HEK293T (cell line): ENCODE measurements at regions not wholly inside any gene's neighbourhood (a gene's known extent, or its start where the extent isn't known, plus 50 kb on each side); places are given as distances from the start of the nearest gene placed in this dataset.
"Not testable (repeated sequence)": the region's sequence is repeated elsewhere in the genome, so short reads cannot be mapped to it uniquely, and the experiment has no call there.

Experiments
- CTCF ChIA-PET: fragments of 350-600 bp; formaldehyde crosslinking; extraction: SDS; loops from one replicate; lab custom pipeline; 2021; ENCODE audit warnings: antibody characterized with exemption, inconsistent platforms; lab: Yijun Ruan, JAX
- POLR2A ChIA-PET: fragments of 350-600 bp; formaldehyde crosslinking; extraction: SDS; loops from one replicate; lab custom pipeline; 2020; ENCODE audit warnings: antibody characterized with exemption, inconsistent platforms; lab: Yijun Ruan, JAX
- DNase-seq: peaks from one replicate; pipeline ENCODE4 v3.0.0; 2012; ENCODE audit warnings: mixed read lengths; ENCODE audit errors: extremely low spot score
- ARNT ChIP-seq: fragments of 450-650 bp; IDR thresholded peaks from 2 replicates; pipeline ENCODE4 v1.6.1; 2017; ENCODE audit warnings: mild to moderate bottlenecking
- BHLHE40 ChIP-seq: fragments of 450-650 bp; IDR thresholded peaks from 2 replicates; pipeline ENCODE4 v1.6.1; 2016; ENCODE audit warnings: mild to moderate bottlenecking, moderate library complexity, borderline replicate concordance
- CTBP1 ChIP-seq: fragments of 450-650 bp; IDR thresholded peaks from 2 replicates; pipeline ENCODE4 v1.6.1; 2016; ENCODE audit warnings: borderline replicate concordance
- ELF4 ChIP-seq: fragments of 450-650 bp; IDR thresholded peaks from 2 replicates; pipeline ENCODE4 v1.6.1; 2017; ENCODE audit warnings: antibody characterized with exemption
- FOXA1 ChIP-seq: fragments of 450-650 bp; IDR thresholded peaks from 2 replicates; pipeline ENCODE4 v1.6.1; 2016; ENCODE audit warnings: mild to moderate bottlenecking
- FOXK2 ChIP-seq: fragments of 450-650 bp; IDR thresholded peaks from 2 replicates; pipeline ENCODE4 v1.6.1; 2016; ENCODE audit warnings: mild to moderate bottlenecking
- FOXM1 ChIP-seq: fragments of 450-650 bp; IDR thresholded peaks from 2 replicates; pipeline ENCODE4 v1.6.1; 2017; ENCODE audit warnings: mild to moderate bottlenecking, borderline replicate concordance
- HDGF ChIP-seq: fragments of 450-650 bp; IDR thresholded peaks from 2 replicates; pipeline ENCODE4 v1.6.1; 2017; ENCODE audit warnings: antibody characterized with exemption, borderline replicate concordance
- L3MBTL2 ChIP-seq: fragments of 450-650 bp; conservative IDR thresholded peaks from 2 replicates; pipeline ENCODE4 v1.6.1; 2016; ENCODE audit warnings: mild to moderate bottlenecking
- LEF1 ChIP-seq: fragments of 450-650 bp; IDR thresholded peaks from 2 replicates; pipeline ENCODE4 v1.6.1; 2017; ENCODE audit warnings: mild to moderate bottlenecking, borderline replicate concordance
- NFRKB ChIP-seq: fragments of 450-650 bp; IDR thresholded peaks from 2 replicates; pipeline ENCODE4 v1.6.1; 2016; ENCODE audit warnings: mild to moderate bottlenecking, moderate library complexity
- SP1 ChIP-seq: fragments of 450-650 bp; IDR thresholded peaks from 2 replicates; pipeline ENCODE4 v1.6.1; 2017
- SUZ12 ChIP-seq: fragments of 450-650 bp; IDR thresholded peaks from 2 replicates; pipeline ENCODE4 v1.6.1; 2016; ENCODE audit warnings: mild to moderate bottlenecking
- TARDBP ChIP-seq: fragments of 450-650 bp; IDR thresholded peaks from 2 replicates; pipeline ENCODE4 v1.6.1; 2016
- ZNF384 ChIP-seq: fragments of 450-650 bp; IDR thresholded peaks from 2 replicates; pipeline ENCODE4 v1.6.1; 2016
- TF ChIP-seq, protein P1 (sequence below): fragments of 450-650 bp; IDR thresholded peaks from 2 replicates; pipeline ENCODE4 v1.6.1; 2016

DNA sequence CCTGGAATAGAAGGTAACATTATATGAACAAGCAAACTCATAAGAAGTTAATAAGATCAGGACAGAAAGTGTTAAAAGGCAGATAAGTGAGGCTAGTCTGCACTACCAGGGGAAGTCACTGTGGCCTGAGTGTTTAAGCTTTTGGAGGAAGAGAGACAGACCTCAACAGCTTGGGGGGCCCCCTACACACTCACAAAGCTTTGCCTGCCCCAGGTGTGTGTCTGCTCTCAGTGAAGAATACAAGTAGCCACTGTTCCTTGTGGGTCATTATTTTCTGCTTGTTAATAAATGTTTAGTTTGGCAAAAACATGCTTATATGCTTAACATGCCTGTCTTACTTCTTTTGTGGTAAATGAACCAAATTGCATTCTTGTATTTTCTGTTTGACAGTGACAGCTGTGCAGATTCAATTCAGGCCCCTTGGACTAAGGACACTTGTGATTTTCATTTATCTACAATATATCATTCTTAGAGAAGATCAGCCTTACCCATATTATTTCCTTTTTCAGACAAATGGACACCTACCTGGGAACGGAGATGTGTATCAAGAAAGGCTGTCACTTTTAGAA, 50.7 kb upstream of the C12orf71 start:
- DNase-seq, result no peak
- no peak for TF ChIP-seq SP1
- no peak for TF ChIP-seq FOXK2
- no peak for TF ChIP-seq L3MBTL2
- no peak for TF ChIP-seq FOXA1
- TF ChIP-seq CTBP1, result no peak
- TF ChIP-seq, protein P1, sequence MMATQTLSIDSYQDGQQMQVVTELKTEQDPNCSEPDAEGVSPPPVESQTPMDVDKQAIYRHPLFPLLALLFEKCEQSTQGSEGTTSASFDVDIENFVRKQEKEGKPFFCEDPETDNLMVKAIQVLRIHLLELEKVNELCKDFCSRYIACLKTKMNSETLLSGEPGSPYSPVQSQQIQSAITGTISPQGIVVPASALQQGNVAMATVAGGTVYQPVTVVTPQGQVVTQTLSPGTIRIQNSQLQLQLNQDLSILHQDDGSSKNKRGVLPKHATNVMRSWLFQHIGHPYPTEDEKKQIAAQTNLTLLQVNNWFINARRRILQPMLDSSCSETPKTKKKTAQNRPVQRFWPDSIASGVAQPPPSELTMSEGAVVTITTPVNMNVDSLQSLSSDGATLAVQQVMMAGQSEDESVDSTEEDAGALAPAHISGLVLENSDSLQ, result no peak
- CTCF ChIA-PET, result interaction anchor here (1.1 kb wide), 1 partner anchor 25 kb away, joined by 3 read pairs; no protein-coding TSS in a partner anchor
- POLR2A ChIA-PET, result no interaction called here

DNA sequence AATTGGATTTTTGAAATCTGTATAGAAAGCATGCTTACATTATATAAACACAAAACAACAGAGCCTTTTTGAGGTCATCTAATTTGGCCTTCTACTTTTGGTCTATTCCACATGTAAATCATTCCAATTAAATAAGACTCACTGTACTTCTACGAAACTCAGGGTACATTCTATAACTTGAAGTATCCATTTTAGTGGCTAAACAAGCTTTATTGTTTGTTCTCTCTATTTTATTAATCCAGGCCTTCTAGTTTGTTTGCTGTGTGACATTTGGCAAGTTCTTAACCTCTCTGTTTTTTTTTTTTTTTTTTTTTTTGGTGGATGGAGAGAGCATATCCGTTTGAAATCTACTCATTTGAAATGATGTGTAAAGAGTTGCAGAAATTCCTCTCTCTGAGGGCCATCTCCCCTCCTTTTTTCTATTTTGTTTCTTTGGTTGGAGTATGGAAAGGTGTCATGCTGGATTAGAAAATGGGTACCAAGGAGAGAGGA, 58.1 kb upstream of the C12orf71 start:
- no peak for DNase-seq
- CTCF ChIA-PET, result no interaction called here
- TF ChIP-seq FOXM1 (no peak), NFRKB (no peak), FOXK2 (no peak)
- POLR2A ChIA-PET, result no interaction called here

DNA sequence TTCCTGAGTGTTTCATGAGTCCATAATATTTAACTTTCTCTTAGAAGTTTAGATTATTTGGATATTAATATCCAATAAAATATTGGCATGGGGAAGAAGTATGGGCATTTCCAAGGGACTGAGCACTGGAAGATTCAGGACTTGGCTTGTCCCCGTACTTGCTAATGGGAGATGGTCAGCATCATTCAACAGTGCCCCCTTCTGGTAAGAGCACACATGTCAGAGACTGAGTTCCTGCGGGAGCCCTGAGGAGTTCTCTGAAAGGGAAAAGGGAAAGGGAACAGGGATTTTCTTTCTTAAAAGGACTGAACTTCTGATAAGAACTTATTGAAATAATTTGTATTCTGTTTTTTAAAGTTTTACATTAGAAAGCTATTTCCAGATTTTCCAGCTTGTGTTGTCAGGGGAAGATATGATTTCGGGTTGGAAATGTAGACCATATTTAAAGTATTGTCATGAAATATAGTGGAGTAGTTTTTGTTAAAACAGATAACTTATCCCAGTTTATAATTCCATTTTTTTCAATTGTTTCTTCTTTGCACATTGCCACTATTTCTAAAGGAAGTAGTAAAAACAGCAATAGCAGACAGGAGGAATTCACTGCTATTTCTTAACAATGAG, 59.8 kb upstream of the C12orf71 start:
- POLR2A ChIA-PET, result no interaction called here
- no peak for TF ChIP-seq NFRKB
- TF ChIP-seq SUZ12, result no peak
- TF ChIP-seq BHLHE40, result no peak
- no peak for TF ChIP-seq ZNF384
- TF ChIP-seq L3MBTL2, result no peak
- no peak for TF ChIP-seq TARDBP
- DNase-seq, result peak; percentile 79
- CTCF ChIA-PET, result interaction anchor here (0.6 to 1.0 kb wide), 3 partner anchors 30 to 1107 kb away, joined by 3 to 4 read pairs (median 4); no protein-coding TSS in a partner anchor

DNA sequence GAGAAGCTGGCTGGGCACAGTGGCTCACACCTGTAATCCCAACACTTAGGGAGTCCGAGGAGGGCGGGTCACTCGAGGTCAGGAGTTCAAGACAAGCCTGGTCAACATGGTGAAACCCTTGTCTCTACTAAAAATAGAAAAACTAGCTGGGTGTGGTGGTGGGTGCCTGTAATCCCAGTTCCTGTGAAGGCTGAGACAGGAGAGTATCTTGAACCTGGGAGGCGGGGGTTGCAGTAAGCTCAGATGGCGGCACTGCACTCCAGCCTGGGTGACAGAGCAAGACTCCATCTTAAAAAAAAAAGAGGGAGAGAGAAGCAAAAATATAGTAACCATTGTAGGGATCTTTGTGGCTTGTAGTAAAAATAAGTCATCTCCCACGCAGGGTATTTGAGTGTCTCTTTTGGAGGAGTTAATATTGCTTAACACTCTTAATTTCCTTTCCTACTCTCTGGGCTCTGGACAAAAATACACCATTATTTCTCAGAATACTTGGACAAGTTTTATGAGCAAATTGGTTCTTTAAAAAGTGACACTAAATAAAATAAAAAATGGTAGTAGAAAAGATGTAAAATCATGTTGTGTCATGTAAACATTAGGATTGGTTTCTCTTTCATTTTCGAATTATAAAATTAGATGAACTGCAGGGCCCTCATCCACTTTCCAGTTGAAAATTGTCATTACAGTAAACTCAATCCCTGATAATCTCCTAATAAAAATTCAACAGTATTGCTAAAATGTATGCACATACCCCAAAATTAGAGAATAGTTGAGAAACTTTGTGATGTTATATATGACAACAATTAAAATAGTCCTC, 61.1 kb upstream of the C12orf71 start:
- TF ChIP-seq ZNF384 (no peak), FOXK2 (no peak), BHLHE40 (no peak), FOXM1 (no peak), TARDBP (no peak), CTBP1 (no peak), ELF4 (no peak), LEF1 (no peak), L3MBTL2 (no peak), FOXA1 (no peak), NFRKB (no peak), ARNT (no peak), SUZ12 (no peak), SP1 (no peak), HDGF (no peak)
- TF ChIP-seq, protein P1, result no peak
- no peak for DNase-seq
- ChIA-PET CTCF (interaction anchor here (0.6 kb wide), 1 partner anchor 290 kb away, joined by 3 read pairs; no protein-coding TSS in a partner anchor), POLR2A (no interaction called here)

DNA sequence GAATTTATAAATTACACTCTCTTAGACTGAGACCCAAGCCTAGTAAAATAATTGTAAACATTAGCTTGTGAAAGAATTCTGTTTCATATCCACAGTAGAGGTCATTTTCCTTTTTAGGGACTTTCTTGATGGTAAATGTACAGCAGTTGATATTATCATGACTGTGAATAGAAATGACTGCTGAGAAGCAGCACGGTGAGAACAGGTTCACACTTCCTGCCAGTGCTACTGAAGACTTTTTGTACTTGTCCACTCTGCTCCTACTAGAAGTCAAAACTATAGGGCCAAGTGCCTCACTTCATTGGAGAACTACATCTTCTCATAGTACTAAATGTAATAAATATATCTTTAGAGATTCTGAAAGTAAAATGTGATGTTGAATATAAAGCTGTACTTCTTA, 63.3 kb upstream of the C12orf71 start:
- POLR2A ChIA-PET, DNase-seq, CTCF ChIA-PET: not testable (repeated sequence)

DNA sequence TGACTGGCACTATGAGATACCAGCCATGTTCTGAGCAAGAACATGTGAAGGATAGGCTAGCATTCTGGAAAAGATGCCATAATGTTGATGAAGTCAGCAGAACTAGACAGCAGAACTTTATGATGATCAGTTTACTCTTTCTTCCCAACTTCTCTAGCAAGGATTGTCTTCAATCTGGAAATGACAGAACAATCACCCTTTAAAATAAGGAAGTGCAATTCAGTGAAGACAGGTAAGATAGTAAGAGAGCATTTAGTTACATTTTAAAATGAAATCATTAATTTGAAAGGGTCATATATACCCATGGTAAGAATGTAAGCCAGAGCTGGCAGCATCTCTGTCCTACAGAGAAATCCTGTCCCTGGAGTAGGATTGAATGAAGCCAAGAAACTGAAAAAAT, 66.0 kb upstream of the C12orf71 start:
- TF ChIP-seq ZNF384 (no peak), FOXK2 (no peak), ELF4 (no peak), CTBP1 (no peak), TARDBP (no peak), L3MBTL2 (no peak), ARNT (no peak), SP1 (no peak), SUZ12 (no peak), HDGF (no peak), NFRKB (no peak), LEF1 (no peak), FOXA1 (no peak), FOXM1 (no peak), BHLHE40 (no peak)
- TF ChIP-seq, protein P1, result no peak
- CTCF ChIA-PET, result no interaction called here
- POLR2A ChIA-PET, result no interaction called here
- DNase-seq, result no peak
